Spleen (tissue), 7 donors: ENCODE measurements at regions not wholly inside any gene's neighbourhood (a gene's known extent, or its start where the extent isn't known, plus 50 kb on each side); places are given as distances from the start of the nearest gene placed in this dataset.

ENCODE experiments used
- POLR2AphosphoS5 ChIP-seq, 3 donors: sonication (generic); formaldehyde crosslinking; IDR thresholded peaks; one replicate each; pipeline ENCODE4 v1.5.1; 2017; ENCODE audit warnings: antibody characterized with exemption in 3 of 3
- TF ChIP-seq, protein P1 (sequence below), 11 experiments: fragments of 200-600 bp in 7 of 11; fragments of 450-650 bp in 4 of 11; sonication (generic) in 4 of 11; IDR thresholded peaks in 8 of 11; conservative IDR thresholded peaks in 3 of 11; 1 replicate in 7 of 11; 2 replicates in 4 of 11; pipeline versions ENCODE4 v1.4.0 to v1.8.0; 2016 to 2021; ENCODE audit warnings: antibody characterized with exemption in 11 of 11, inconsistent platforms in 4 of 11, mild to moderate bottlenecking in 1 of 11
- donor health status: DM: no; HTN: no; CAD: no; lungs with moderate emphysema.
- donor health status: DM: no; HTN: no; CAD: no.
- donor health status: DM: no; HTN: no; CAD: no.

DNA sequence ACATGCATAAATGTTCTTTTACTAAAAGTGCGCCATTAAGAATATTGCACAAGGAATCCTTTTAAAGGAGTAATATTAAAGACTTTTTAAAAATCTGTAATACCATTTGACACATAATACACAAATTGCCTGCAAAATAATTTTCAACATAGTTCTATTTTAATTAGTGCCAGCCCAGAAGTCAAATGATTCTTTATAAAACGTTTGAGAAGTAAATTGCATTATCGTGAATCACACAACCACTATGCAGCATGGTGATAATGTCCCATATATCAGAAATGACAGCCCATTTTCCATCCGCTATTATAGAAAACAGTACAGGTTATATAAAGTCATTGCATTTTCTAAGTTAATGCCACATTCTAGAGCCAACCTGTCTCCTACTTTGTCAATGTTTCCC, 324.0 kb downstream of the IPMK start:
- no peak for TF ChIP-seq POLR2AphosphoS5 (IDR thresholded peaks at IDR 0.05)
- TF ChIP-seq, protein P1, sequence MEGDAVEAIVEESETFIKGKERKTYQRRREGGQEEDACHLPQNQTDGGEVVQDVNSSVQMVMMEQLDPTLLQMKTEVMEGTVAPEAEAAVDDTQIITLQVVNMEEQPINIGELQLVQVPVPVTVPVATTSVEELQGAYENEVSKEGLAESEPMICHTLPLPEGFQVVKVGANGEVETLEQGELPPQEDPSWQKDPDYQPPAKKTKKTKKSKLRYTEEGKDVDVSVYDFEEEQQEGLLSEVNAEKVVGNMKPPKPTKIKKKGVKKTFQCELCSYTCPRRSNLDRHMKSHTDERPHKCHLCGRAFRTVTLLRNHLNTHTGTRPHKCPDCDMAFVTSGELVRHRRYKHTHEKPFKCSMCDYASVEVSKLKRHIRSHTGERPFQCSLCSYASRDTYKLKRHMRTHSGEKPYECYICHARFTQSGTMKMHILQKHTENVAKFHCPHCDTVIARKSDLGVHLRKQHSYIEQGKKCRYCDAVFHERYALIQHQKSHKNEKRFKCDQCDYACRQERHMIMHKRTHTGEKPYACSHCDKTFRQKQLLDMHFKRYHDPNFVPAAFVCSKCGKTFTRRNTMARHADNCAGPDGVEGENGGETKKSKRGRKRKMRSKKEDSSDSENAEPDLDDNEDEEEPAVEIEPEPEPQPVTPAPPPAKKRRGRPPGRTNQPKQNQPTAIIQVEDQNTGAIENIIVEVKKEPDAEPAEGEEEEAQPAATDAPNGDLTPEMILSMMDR (IDR thresholded peaks at IDR 0.05 in 8 of 11, conservative IDR thresholded peaks at IDR 0.05 in 3 of 11) = no peak
